ENCODE measurements at regions not wholly inside any gene's neighbourhood (a gene's known extent, or its start where the extent isn't known, plus 50 kb on each side); places are given as distances from the start of the nearest gene placed in this dataset.
A peak's percentile ranks its signal among the peaks of the same experiment; 100 is the strongest.

DNA sequence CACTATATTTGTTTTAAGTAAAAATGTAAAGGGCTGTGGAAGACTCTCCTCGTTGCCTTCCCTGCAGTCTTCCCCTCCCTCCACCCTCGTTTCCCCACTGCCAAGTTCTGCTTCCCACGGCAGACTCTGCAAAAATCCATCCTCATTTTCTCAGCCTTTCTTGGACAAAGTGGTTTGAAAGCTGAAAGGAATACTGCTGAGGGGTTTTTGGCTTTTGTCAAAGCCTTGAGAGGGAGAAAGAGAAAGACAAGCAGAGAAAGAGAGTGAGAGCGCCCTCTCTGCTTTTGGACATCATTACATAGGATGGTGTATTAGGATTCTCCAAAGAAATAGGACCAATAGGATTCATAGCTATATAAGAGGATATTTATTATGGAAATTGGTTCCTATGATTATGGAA lies 455.9 kb upstream of the SOX11 start:
- no peak for DNase-seq (ENCODE audit: low spot score)

DNA sequence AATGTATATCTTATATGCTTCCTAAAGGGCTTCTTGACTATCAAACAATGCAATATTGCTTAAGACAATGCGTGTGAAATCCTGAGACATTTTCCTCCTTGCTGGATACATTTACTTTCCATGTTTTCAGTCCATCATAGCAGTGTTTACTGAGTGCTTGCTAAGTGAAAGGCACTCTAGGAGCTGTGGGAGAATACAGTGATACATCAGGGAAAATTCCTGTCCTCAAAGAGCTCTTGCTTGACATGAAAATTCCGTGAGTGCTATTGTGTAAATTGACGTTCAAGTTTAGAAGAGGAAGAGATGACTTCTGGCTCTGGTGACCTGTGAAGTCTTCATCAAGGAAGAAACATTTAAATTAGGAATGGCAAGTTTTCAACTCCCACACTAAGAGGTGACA lies 449.4 kb upstream of the SOX11 start:
- no peak for DNase-seq (ENCODE audit: low spot score)

DNA sequence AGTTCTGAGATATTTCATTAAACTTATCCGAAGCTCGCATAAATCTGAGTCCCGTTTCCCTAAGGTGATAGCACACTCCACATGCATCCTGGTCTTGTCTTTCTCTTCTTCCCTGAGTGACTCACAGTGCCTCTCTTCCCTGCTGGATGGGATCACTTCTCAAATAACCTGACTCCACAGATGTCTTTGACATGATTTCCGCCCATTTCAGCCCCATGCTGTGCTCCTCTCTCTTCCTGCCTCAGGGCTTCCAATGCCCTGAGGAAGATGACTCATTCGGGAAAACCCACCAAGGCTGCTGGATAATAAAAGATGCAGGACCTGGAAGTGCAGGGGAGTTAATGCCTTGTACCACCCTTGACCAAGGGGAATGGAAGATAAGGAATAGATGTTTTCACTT lies 441.7 kb upstream of the SOX11 start:
- DNase-seq (ENCODE audit: low spot score), result no peak

DNA sequence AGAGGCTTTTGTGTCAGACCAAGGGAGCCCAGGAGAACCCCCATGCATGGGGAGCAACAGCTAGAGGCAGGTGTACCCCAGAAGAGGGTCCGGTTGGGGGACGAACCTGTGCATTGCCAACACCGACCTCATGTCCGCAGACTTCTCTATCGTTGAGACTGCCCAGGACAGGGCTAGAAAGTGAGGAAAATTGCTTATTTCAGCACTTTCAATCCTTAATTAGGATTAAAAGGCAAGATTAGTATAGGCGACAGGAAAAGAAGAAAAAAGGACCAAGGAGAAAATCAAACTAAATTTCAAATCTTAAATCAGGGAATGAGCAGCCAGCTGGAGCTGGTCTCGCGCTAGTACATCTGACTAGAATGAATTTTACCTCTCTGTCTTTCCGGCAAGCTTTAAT lies 438.9 kb upstream of the SOX11 start:
- no peak for DNase-seq (ENCODE audit: low spot score)

DNA sequence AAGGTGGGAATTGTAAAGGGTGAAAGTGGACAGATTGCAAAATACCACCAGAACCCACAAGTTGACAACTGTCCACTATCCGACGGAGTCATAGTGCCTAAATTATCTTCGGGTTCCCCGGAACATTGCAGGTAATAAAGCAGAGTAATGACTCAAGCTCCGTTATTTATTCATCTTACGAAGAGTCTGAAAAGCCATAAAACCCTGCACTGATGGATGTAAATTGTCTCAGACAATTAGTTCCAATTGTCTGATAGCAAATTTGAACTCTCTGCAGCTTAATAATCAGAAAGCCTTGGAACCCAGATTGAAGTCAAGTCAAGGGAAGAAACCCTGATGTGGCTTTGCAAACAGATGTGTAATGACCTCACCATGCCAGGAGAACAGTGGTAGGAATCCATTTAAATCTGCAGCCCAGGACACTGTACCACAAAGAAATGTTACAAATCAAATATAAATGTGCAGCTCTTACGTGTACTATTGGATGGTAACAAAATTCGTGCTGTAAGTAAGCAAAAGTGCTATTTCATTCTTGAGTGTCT lies 437.3 kb upstream of the SOX11 start:
- DNase-seq (ENCODE audit: low spot score), result no peak

DNA sequence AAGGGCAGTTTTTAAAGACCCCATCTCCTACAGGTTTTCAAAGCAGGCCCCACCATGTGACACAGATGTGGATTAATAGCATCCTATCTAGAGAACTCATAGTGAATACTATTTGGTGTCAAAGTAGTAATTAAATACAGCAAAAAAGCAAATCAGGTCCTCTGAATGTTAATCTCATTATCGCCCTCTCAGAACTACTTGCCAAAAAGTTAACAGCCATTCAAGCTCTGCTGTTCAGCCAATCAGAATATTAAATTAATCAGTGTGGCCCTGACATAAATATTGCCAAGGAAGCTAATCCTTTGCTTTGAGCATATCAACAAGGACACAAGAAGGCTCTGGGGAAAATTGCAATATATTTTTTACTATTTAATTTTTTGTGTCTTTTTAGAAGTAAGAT lies 428.9 kb upstream of the SOX11 start:
- DNase-seq (ENCODE audit: low spot score), result no peak

DNA sequence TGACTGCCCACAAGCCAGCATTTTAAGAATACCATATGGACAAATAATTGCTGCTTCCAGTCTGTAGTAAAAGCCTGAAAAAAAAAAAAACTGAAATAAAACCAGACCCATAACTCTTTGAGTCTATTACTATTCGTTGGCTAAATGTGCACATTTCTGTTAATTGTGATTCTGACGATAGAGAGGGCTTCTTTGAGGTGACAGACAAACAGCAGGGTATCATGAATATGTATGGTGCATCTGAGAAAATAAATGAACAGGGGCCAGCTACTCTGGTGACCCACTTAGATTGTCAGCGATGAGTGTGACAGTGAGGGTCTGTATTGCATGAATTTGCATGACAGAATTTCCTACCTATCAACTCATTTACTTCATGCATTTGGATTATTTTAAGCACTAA lies 427.8 kb upstream of the SOX11 start:
- DNase-seq (ENCODE audit: low spot score), result no peak

DNA sequence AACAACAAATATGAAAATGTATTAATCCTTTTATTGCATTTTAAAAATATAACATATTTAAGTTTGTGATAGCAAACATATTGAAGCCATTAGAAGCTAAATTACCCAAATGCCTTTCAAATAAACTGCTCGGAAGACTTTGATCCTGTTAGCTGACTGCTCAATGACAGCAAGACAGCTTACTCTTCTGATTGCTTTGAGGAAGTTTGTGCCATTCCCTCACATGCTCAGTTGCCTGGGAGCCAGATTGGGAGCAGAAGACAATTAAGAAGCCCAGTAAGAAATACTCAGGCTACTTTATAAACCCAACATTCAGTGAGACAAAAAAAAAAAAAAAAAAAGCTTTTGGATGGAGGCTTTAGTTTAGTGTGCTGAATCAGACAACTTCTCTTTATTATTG lies 407.1 kb upstream of the SOX11 start:
- no peak for DNase-seq (ENCODE audit: low spot score)

DNA sequence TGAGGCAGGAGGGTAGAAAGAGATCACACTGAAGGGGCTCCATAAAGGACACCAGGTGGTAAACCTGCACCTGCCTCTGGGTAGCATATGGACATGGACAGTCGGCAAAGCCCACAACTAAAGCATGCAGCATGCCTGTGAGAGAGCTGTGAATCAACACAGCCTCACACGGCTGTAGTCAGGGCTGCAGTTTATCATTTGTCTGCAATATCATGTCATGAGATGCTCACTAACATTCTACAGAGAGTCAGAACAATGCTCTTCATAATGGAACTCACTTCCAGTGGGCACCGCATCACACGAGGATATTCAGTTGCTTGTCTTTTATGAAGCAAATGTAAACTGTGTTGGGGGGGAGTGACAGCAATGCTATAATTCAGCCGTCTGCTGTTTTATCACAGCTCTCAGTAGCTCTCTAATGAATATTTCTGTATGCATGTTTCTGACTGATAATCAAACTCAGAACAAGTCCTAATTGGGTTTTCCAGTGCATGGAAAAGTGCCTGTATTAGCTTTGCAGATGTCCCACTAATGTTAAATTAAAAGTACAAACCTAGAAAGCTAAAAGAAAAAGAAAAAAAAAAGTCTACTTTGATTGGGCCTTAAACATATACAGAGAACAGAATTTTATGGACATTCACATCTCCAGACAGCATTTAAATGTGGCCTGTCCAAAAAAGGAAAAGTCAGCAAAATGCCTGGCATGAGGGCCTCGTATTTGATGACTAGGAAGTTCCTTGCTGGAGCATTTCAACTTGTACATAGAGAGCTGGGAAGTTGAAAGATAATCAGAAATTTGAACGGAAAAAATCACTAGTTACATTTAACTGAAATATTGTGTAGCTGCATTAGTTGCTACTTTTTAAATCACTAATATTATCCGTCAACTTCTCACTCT lies 406.1 kb upstream of the SOX11 start:
- no peak for DNase-seq (ENCODE audit: low spot score)

DNA sequence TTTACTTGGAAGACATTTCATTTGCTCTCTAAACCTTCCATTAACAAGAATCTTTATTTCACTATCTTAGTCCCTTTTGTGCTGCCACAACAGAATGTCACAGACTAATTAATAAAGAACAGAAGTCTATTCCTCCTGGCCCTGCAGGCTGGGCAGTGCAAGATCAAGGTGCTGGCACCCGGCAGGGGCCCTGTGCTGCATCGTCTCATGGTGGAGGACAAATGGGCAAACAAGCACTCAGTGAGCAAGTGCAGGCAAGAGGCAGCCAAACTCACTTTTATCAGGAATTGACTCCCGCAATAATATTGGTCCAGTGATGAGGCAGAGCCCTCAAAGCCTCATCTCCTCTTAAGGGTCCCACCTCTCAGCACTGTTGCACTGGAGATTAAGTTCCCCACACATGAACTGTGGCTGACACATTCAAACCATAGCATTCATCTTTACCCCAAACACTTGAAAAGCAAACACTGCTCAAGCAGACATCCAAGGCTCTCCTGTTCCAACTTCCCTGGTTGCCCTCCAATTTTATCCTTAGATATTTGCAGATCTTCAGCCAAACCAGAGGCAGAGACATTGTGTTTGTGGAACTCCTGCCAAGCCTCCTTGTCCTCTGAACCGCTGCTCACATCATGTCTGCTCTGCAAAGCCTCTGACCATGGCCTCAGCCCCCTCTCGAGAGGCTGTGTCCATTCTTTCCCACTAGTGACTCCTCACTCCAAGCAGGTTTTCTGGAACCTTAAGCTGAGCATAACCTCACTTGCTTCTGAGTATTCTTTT lies 404.4 kb upstream of the SOX11 start:
- DNase-seq (ENCODE audit: low spot score), result no peak

DNA sequence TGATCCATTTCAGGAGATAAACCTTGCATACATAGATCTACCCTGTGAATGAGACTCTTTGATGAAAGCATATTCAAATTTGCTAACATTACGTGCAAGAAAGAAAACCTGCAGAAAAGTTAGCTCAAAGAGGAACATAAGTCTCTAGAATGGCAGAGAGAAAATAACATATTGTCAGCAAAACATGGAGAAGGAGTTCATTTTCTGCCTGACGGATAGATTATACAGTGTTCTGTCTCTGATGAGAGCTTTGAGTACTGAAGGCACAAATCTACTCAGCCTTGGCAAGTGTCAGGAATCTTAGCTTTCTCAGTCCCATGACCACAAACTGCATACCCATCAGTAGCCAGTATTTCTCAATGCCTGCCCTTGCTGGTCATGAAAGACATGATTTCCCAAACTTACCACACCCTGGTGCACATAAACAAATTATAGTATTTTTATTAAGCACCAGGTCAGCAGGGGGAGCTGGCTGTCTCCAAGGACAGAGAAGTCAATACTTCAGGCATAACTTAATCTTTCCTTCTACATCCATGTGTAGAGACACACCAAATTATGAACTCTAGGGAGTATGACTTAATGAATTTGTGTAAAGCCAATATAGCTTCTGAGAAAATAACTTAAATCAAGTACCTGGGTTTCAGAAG lies 401.2 kb upstream of the SOX11 start:
- no peak for DNase-seq (ENCODE audit: low spot score)

DNA sequence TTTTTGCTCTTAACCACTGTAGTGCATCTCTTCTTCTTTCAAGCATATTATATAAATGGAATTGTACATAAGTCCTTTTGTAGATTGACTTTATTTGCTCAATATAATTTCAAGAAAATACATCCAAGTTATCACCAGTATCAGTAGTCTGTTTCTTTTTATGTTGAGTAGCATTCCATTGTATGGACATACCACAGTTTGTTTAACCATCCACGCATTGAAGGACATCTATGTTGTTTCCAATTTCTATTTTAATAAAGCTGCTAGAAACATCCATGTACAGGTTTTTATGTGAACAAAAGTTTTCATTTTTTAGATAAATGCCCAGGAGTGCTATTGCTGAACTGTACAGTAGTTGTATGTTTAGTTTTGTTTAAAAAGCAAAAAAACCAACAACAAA lies 387.5 kb upstream of the SOX11 start:
- no peak for DNase-seq (ENCODE audit: low spot score)

DNA sequence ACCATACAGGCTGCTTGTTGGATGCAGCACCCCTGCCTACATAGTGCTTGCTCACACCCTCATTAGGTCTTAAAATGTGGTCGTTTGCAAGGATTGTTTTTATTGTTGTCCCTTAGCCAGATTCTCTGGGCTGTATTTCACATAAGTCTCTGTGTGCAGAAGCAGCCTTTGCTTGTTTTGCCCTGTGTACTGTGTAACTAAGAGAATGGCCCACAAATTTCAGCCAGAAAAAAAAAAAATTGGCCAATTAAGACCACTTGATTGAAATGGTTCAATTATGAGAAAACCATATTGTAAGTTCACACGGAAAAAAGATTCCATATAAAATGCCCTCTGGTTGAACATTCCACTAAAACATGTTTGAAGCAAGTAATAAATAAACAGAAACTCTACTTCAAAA lies 377.1 kb upstream of the SOX11 start:
- no peak for DNase-seq (ENCODE audit: low spot score)

DNA sequence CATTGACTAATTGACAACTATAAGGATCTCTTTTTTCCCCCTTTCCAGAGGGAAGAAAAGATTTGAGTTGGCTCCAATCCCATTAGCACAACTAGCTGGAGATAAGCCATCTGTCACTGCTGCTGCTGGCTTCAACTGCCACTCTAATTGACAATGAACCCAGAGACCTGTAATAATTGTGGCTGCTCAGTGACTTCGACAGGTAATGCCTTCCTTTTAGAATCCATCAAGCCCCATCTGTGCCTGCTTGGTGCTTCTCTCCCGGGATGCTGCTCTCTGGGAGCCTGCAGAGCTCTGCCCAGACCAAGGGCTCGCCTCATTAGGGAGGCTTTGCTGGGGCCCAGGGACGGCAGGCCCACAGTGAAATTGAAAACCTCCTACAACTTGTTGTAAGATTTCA lies 376.7 kb upstream of the SOX11 start:
- DNase-seq (ENCODE audit: low spot score), result no peak

DNA sequence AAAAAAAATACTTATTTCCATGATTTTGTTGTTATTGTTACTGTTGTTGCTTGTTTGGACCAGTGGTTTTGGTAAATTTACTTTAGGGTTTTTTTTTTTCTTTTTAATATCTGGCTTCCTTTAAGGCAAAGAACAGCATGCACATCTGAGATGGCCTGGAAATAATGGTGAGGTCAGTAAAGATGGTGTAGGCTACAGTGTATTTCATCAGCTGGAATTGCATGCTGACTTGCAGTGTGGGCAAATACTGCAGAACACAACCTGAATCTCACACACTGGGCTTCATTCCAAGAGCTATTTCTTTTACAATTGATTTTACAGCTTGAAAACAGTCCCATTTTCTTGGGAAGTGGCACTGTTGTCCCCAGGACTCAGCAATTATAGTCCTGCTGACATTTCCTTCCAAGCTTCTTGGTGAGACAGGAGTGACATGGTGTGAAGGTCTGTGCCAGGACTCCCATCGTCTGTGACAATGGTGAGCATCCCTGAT lies 376.1 kb upstream of the SOX11 start:
- DNase-seq (ENCODE audit: low spot score), result no peak

DNA sequence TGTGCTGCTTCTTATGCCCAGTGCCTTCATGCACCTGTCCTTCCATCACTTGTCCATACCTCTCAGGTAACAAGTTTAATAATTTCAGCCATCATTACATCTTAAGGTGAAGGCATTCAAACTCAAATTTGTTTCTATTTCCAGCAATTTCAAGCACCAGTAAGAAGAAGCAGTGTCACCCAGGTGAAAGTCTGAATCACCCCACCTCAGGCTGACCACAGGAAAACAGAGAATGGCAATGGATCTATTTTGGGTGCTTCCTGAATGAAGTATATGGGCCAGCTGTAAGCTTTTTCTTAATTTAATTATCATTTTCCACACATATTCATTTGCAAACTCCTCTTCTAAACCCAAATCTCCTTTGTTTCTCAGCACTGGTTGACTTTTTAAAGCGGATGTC lies 372.7 kb upstream of the SOX11 start:
- DNase-seq (ENCODE audit: low spot score), result no peak

DNA sequence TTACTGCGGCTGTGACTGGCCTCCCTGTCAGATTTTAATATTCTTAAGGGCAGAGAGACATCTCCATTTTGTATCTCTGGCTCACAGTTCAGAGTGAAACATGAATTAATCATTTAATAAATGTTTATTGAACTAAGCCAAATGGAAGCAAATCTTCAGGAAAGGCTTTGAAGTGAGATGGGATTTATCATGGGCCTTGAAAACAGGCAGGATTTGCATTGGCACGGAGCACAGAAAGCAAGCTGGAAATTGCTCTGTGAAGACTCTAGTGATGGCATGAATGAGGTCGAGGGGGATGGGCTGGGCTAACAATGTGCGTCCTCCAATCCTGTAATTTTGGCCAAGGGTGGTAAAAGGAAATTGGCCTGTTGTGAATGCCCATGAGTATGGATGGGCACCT lies 369.8 kb upstream of the SOX11 start:
- DNase-seq (ENCODE audit: low spot score), result no peak

DNA sequence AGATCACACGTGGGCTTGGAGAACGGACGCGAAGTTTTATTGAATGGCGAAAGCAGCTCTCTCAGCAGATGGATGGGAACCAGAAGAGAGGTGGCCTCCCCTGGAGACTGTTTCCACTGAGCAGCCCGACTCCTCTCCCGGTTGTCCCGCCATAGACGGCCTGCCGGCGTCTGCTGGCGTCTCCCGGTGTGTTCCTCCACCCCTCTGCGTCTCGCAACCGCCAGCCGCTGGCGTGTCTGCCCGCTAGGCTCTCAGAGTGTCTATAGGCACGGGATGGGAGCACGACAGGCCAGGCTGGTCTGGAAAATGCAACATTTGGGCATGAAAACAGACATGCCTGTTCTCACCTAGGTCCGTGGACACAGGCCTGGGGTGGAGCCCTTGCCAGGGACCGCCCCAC lies 366.7 kb upstream of the SOX11 start:
- no peak for DNase-seq (ENCODE audit: low spot score)

DNA sequence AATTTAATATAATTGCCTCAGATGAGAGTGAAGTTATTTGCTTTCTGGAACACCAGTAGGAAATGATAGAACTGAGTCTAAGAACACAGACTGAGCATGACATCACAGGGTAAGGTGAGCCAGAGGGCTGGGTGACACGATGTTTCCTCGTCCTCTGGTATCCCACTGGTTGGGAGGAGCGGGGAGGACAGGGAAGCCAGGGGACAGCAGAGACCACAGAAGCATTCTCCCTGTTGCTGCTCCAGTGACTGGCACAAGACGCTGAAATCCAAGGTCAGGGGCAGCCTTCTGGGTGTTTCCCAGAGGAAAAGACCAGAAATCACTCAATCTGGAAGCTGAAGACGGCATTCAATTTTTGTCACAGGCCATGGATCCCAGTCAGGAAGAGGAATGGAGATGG lies 363.4 kb upstream of the SOX11 start:
- DNase-seq (ENCODE audit: low spot score), result no peak

DNA sequence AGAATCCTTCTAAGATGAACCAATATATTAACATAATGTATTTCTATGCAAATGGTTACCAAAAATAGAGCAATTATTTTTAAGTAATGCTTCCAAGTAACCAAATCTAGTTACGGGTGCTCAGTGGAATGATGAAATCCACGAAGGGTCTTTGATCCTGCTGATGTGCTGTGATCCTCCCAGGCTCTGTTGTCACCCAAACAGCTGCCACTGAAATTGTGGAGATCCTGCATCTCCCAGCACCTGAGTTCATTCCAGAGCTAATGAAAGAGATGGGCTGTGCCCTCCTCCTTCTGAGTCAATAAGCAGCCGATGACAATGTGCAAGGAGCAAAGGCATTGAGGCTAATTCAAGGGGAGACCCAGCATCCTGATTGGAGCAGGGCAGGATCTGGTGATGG lies 362.4 kb upstream of the SOX11 start:
- no peak for DNase-seq (ENCODE audit: low spot score)

DNA sequence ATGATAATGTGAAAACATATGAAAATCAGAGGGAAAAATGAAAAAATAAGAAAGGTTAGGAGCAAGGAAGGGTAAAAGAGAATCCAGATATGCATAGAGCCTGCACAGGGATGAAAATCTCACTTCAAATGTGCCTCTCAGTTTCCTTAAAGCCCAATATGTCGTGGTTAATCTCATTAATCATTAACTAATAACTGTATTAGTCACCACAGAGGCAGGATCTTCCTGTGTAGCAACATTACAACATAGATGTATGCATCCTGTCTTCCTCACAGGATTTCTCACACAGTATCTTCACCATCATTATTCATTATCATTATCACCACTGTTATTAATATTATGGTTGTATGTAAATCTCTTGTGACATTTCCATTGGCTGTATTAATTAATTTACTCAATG lies 361.2 kb upstream of the SOX11 start:
- DNase-seq (ENCODE audit: low spot score), result peak; percentile 5

DNA sequence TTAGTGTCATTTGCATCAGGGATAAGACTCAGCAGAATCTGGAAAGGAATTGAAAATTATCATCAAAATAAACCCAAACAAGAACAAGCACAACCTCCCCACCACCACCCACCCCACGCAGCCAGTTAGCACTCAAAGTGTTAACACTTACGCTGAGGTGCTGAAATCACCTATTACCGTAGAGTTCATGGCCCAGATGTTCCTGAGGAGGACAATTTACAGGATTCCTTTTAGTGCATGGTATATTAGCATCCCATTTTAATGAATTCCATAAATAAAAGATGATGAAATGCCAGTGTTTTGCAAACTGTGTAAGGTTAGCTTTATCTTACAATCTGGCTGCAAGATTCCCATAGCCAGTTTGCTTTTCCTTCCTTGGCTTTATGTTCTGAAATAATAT lies 359.3 kb upstream of the SOX11 start:
- no peak for DNase-seq (ENCODE audit: low spot score)

DNA sequence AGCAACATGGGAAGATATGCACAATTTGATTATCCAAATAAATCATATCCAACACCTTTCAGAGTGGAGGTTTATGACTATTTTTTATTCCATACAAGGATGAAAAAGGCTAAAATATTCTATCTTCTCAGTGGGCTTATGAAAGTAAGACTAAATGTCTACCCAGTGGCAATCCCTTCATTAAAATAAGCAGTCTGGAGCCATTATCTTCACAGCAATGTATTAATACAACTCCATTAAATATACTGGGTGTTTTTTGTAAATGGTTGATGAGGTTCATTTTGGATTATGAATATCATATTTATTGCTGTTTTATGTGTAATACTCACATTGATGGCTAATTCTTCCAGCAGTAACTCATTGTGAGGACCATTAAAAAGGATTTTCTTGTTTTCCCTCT lies 352.7 kb upstream of the SOX11 start:
- DNase-seq (ENCODE audit: low spot score), result no peak
